ENCODE measurements at regions not wholly inside any gene's neighbourhood (a gene's known extent, or its start where the extent isn't known, plus 50 kb on each side); places are given as distances from the start of the nearest gene placed in this dataset.

DNA sequence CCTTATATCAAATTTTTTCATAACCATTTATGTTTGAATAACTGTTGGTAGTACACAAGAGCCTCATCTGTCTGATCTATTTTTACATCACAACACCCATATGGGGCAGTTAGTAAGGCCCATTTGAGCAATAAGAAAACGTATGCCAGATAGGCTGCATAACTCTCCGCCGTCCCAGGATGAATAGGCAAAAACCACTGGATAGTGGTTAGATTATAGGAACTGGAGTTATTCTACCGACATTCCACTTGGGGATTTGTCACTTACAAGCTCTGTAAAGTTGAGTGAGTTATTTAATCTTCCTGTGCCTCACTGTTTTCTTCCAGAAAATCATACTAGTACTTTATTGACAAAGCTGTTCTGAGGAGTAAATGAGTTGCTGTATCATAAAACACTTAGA is 881.9 kb downstream of the QKI start:
- no peak overlapping the region for H3K27ac Mint-ChIP-seq
- no peaks in the 10 kb centered on the region for H3K36me3 ChIP-seq (ENCODE audit: insufficient read depth, low read length)
- no peak overlapping the region for H3K4me3 Mint-ChIP-seq
- no peaks in the 10 kb centered on the region for H3K4me1 ChIP-seq (ENCODE audit: insufficient read depth, low read length)
- H3K27me3 ChIP-seq (ENCODE audit: insufficient read depth, low read length, poor library complexity, severe bottlenecking), result no peaks in the 10 kb centered on the region
- no peaks in the 10 kb centered on the region for H3K27me3 Mint-ChIP-seq
- no peak overlapping the region for H3K27ac ChIP-seq (ENCODE audit: low read depth, low read length)
- H3K4me3 ChIP-seq (ENCODE audit: low read length), result no peak overlapping the region
- ChIA-PET POLR2A (no interaction called here), CTCF (interaction anchor here (0.9 kb wide), 1 partner anchor 9 kb away, joined by 3 read pairs; no protein-coding TSS in a partner anchor)
- H3K36me3 Mint-ChIP-seq, result no peaks in the 10 kb centered on the region
- no peak for DNase-seq
- no peaks in the 10 kb centered on the region for H3K9me3 ChIP-seq (ENCODE audit: low read length)
- H3K9me3 Mint-ChIP-seq, result peaks cover 0 to 3% (median under 1%) of the 10 kb centered on the region in 5 donors
- no peaks in the 10 kb centered on the region for H3K4me1 Mint-ChIP-seq

DNA sequence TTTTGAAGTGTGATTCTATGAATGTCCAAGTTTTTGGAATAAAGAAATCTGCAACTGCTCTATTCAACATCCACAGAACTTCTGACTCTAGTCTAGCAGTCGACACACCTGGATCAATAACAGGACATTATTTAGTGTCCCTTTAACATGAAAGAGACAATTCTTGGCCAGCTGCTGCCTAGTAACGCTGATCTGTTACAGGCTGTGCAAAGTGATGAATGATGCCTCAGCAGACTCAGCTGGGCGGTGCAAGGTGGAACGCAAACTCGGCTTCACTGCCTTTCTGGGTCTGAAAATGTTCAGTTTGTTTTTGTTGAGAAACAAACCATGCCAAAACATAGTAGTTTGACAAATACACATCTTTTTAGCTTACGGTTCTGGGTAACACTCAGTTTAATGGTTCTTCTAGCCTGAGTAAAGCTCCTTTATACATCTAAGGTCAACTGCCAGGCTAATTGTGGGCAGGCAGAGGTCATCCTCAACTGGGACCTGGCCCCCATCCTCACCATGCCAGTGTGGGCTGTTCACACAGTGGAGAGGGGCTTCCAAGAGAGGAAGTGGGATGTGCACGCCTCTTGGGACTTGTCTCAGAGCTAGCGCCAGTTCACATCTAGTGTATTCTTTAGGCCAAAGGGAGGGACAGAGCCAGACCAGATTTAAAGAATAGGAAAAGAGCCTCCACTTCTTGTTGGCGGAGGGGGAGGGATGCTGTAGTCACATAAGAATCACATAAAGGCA is 879.7 kb downstream of the QKI start:
- H3K4me3 Mint-ChIP-seq, result no peak overlapping the region
- H3K27me3 ChIP-seq (ENCODE audit: insufficient read depth, low read length, poor library complexity, severe bottlenecking), result no peaks in the 10 kb centered on the region
- no peak overlapping the region for H3K4me3 ChIP-seq (ENCODE audit: low read length)
- no peaks in the 10 kb centered on the region for H3K4me1 ChIP-seq (ENCODE audit: insufficient read depth, low read length)
- no peak overlapping the region for H3K27ac ChIP-seq (ENCODE audit: low read depth, low read length)
- peaks cover 0 to 7% (median 3%) of the 10 kb centered on the region in 5 donors for H3K9me3 Mint-ChIP-seq
- DNase-seq, result no peak
- POLR2A ChIA-PET, result no interaction called here
- H3K36me3 Mint-ChIP-seq, result no peaks in the 10 kb centered on the region
- no peaks in the 10 kb centered on the region for H3K4me1 Mint-ChIP-seq
- H3K27ac Mint-ChIP-seq, result no peak overlapping the region
- H3K27me3 Mint-ChIP-seq, result no peaks in the 10 kb centered on the region
- H3K9me3 ChIP-seq (ENCODE audit: low read length), result no peaks in the 10 kb centered on the region
- no peaks in the 10 kb centered on the region for H3K36me3 ChIP-seq (ENCODE audit: insufficient read depth, low read length)
- CTCF ChIA-PET, result no interaction called here

DNA sequence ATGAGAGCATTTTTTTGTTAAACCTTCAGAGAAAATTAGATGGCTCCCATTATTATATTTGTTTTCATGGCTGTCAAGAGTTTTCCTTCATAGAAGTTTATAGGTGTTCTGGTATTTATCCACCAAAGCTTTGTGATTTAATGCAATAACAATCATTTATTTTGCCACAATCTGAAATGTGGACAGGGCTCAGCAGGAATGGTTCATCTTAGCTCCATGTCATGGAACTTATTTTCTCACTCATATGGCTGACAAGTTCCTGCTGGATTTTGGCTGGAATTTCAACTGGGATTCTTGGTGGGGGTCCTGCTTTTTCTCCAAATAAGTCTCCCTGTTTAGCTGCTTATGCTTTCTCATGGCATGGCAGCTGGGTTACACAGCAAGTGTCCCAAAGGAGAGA is 876.7 kb downstream of the QKI start:
- Mint-ChIP-seq H3K27me3 (no peaks in the 10 kb centered on the region), H3K4me1 (no peaks in the 10 kb centered on the region), H3K4me3 (no peak overlapping the region), H3K36me3 (no peaks in the 10 kb centered on the region), H3K27ac (no peak overlapping the region), H3K9me3 (peaks cover 0 to 12% (median 5%) of the 10 kb centered on the region in 5 donors)
- Histone ChIP-seq H3K27ac (ENCODE audit: low read depth, low read length) (no peak overlapping the region), H3K4me3 (ENCODE audit: low read length) (no peak overlapping the region), H3K27me3 (ENCODE audit: insufficient read depth, low read length, poor library complexity, severe bottlenecking) (no peaks in the 10 kb centered on the region), H3K36me3 (ENCODE audit: insufficient read depth, low read length) (no peaks in the 10 kb centered on the region), H3K9me3 (ENCODE audit: low read length) (no peaks in the 10 kb centered on the region), H3K4me1 (ENCODE audit: insufficient read depth, low read length) (no peaks in the 10 kb centered on the region)
- no peak for DNase-seq
- CTCF ChIA-PET, result no interaction called here
- POLR2A ChIA-PET, result no interaction called here

- ChIA-PET CTCF (no interaction called here), POLR2A (no interaction called here)
- H3K4me1 ChIP-seq (ENCODE audit: insufficient read depth, low read length), result no peaks in the 10 kb centered on the region
- no peaks in the 10 kb centered on the region for H3K4me1 Mint-ChIP-seq
- no peak overlapping the region for H3K27ac ChIP-seq (ENCODE audit: low read depth, low read length)
- H3K4me3 ChIP-seq (ENCODE audit: low read length), result no peak overlapping the region
- H3K4me3 Mint-ChIP-seq, result no peak overlapping the region
- no peak overlapping the region for H3K27ac Mint-ChIP-seq
- H3K36me3 Mint-ChIP-seq, result no peaks in the 10 kb centered on the region
- H3K27me3 ChIP-seq (ENCODE audit: insufficient read depth, low read length, poor library complexity, severe bottlenecking), result no peaks in the 10 kb centered on the region
- peaks cover 0 to 12% (median 5%) of the 10 kb centered on the region in 5 donors for H3K9me3 Mint-ChIP-seq
- no peaks in the 10 kb centered on the region for H3K9me3 ChIP-seq (ENCODE audit: low read length)
- H3K27me3 Mint-ChIP-seq, result no peaks in the 10 kb centered on the region
- no peaks in the 10 kb centered on the region for H3K36me3 ChIP-seq (ENCODE audit: insufficient read depth, low read length)
- DNase-seq, result no peak
Observed at GRCh38 chr6:164290101-164290500, 875.6 kb downstream of the QKI start.

- Histone ChIP-seq H3K36me3 (ENCODE audit: insufficient read depth, low read length) (no peaks in the 10 kb centered on the region), H3K9me3 (ENCODE audit: low read length) (no peaks in the 10 kb centered on the region), H3K27ac (ENCODE audit: low read depth, low read length) (no peak overlapping the region), H3K4me3 (ENCODE audit: low read length) (no peak overlapping the region), H3K27me3 (ENCODE audit: insufficient read depth, low read length, poor library complexity, severe bottlenecking) (no peaks in the 10 kb centered on the region), H3K4me1 (ENCODE audit: insufficient read depth, low read length) (no peaks in the 10 kb centered on the region)
- no peaks in the 10 kb centered on the region for H3K4me1 Mint-ChIP-seq
- H3K27ac Mint-ChIP-seq, result no peak overlapping the region
- ChIA-PET POLR2A (no interaction called here), CTCF (no interaction called here)
- H3K27me3 Mint-ChIP-seq, result no peaks in the 10 kb centered on the region
- no peak for DNase-seq
- H3K9me3 Mint-ChIP-seq, result peaks cover 0 to 17% (median 5%) of the 10 kb centered on the region in 5 donors
- no peak overlapping the region for H3K4me3 Mint-ChIP-seq
- H3K36me3 Mint-ChIP-seq, result no peaks in the 10 kb centered on the region
Observed at GRCh38 chr6:164286011-164286410, 871.5 kb downstream of the QKI start.

GRCh38 chr6:164283574-164283973 is 869.1 kb downstream of the QKI start:
- Histone ChIP-seq H3K27me3 (ENCODE audit: insufficient read depth, low read length, poor library complexity, severe bottlenecking) (no peaks in the 10 kb centered on the region), H3K4me3 (ENCODE audit: low read length) (no peak overlapping the region), H3K36me3 (ENCODE audit: insufficient read depth, low read length) (no peaks in the 10 kb centered on the region), H3K27ac (ENCODE audit: low read depth, low read length) (no peak overlapping the region), H3K4me1 (ENCODE audit: insufficient read depth, low read length) (no peaks in the 10 kb centered on the region), H3K9me3 (ENCODE audit: low read length) (no peaks in the 10 kb centered on the region)
- DNase-seq, result no peak
- no peaks in the 10 kb centered on the region for H3K4me1 Mint-ChIP-seq
- H3K36me3 Mint-ChIP-seq, result no peaks in the 10 kb centered on the region
- no peaks in the 10 kb centered on the region for H3K27me3 Mint-ChIP-seq
- H3K27ac Mint-ChIP-seq, result no peak overlapping the region
- H3K9me3 Mint-ChIP-seq, result peaks cover 0 to 14% (median 4%) of the 10 kb centered on the region in 5 donors
- H3K4me3 Mint-ChIP-seq, result no peak overlapping the region
- ChIA-PET CTCF (no interaction called here), POLR2A (no interaction called here)

- Histone ChIP-seq H3K4me3 (ENCODE audit: low read length) (no peak overlapping the region), H3K36me3 (ENCODE audit: insufficient read depth, low read length) (no peaks in the 10 kb centered on the region), H3K4me1 (ENCODE audit: insufficient read depth, low read length) (no peaks in the 10 kb centered on the region), H3K27me3 (ENCODE audit: insufficient read depth, low read length, poor library complexity, severe bottlenecking) (no peaks in the 10 kb centered on the region), H3K9me3 (ENCODE audit: low read length) (no peaks in the 10 kb centered on the region), H3K27ac (ENCODE audit: low read depth, low read length) (no peak overlapping the region)
- DNase-seq, result no peak
- no peaks in the 10 kb centered on the region for H3K4me1 Mint-ChIP-seq
- CTCF ChIA-PET, result no interaction called here
- POLR2A ChIA-PET, result no interaction called here
- peaks cover 0 to 13% (median 9%) of the 10 kb centered on the region in 5 donors for H3K9me3 Mint-ChIP-seq
- no peak overlapping the region for H3K4me3 Mint-ChIP-seq
- no peaks in the 10 kb centered on the region for H3K36me3 Mint-ChIP-seq
- H3K27ac Mint-ChIP-seq, result no peak overlapping the region
- no peaks in the 10 kb centered on the region for H3K27me3 Mint-ChIP-seq
Observed at GRCh38 chr6:164276211-164276610, 861.7 kb downstream of the QKI start.

DNA sequence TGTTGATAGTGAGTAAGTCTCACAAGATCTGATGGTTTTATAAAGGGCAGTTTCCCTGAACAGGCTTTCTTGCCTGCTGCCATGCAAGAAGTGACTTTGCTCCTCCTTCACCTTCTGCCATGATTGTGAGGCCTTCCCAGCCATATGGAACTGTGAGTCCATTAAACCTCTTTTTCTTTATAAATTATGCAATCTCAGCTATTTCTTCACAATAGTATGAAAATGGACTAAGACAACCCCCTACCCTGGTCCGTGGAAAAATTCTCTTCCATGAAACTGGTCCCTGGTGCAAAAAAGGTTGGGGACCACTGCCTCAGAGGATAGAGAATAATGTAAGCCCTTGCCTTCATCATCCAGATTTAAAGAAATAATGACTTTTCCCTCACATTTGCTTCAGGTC is 861.3 kb downstream of the QKI start:
- Histone ChIP-seq H3K36me3 (ENCODE audit: insufficient read depth, low read length) (no peaks in the 10 kb centered on the region), H3K4me1 (ENCODE audit: insufficient read depth, low read length) (no peaks in the 10 kb centered on the region), H3K4me3 (ENCODE audit: low read length) (no peak overlapping the region), H3K9me3 (ENCODE audit: low read length) (no peaks in the 10 kb centered on the region), H3K27me3 (ENCODE audit: insufficient read depth, low read length, poor library complexity, severe bottlenecking) (no peaks in the 10 kb centered on the region), H3K27ac (ENCODE audit: low read depth, low read length) (no peak overlapping the region)
- ChIA-PET CTCF (no interaction called here), POLR2A (no interaction called here)
- H3K4me3 Mint-ChIP-seq, result no peak overlapping the region
- no peaks in the 10 kb centered on the region for H3K27me3 Mint-ChIP-seq
- H3K27ac Mint-ChIP-seq, result no peak overlapping the region
- H3K9me3 Mint-ChIP-seq, result peaks cover 0 to 13% (median 6%) of the 10 kb centered on the region in 5 donors
- H3K36me3 Mint-ChIP-seq, result no peaks in the 10 kb centered on the region
- H3K4me1 Mint-ChIP-seq, result no peaks in the 10 kb centered on the region
- no peak for DNase-seq
